LoVo (cell line): ENCODE measurements at regions not wholly inside any gene's neighbourhood (a gene's known extent, or its start where the extent isn't known, plus 50 kb on each side); places are given as distances from the start of the nearest gene placed in this dataset.
"Not testable (repeated sequence)": the region's sequence is repeated elsewhere in the genome, so short reads cannot be mapped to it uniquely, and the experiment has no call there.

Experiments used
- DNase-seq: peaks from one replicate; pipeline ENCODE4 v3.0.0-alpha.2; 2016; ENCODE audit warnings: low spot score

DNA sequence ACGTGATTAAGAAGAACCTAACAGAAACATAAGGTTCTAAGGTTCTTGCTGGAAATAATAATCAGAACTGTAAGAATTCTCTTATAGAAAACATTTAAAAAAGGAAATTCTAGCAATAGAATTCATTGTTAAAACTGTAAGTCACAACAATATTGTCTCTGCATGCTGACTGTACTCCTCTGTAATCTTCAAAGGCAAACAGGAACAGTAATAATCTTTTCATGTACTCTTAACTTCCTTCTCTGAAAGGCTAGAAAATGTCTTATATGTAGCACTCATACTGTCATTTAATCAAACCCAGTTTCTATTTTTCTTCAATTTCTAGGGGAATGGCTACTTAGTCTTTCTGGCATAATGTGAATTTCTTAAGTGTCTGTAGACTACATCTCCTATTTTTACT is 103.5 kb upstream of the AGAP9 start:
- not testable (repeated sequence) for DNase-seq

DNA sequence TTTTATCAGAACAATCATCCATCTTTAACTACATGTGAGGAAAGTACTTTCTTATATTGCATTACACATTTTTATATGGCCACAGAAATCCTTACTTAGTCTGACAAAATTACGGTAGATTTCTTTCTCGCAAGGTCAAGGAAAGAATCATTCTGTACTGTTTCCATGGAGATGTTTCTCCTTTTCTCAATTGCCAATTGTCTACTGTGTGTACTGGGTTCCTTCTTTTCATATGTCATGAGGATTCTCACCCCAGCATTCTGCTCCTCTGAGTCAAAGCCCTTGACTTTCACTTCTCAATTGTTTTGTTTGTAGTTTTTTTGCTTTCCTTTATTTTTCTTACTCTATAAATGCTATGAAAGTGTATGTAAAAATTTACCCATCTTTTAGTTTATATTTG is 99.3 kb upstream of the AGAP9 start:
- DNase-seq = not testable (repeated sequence)

DNA sequence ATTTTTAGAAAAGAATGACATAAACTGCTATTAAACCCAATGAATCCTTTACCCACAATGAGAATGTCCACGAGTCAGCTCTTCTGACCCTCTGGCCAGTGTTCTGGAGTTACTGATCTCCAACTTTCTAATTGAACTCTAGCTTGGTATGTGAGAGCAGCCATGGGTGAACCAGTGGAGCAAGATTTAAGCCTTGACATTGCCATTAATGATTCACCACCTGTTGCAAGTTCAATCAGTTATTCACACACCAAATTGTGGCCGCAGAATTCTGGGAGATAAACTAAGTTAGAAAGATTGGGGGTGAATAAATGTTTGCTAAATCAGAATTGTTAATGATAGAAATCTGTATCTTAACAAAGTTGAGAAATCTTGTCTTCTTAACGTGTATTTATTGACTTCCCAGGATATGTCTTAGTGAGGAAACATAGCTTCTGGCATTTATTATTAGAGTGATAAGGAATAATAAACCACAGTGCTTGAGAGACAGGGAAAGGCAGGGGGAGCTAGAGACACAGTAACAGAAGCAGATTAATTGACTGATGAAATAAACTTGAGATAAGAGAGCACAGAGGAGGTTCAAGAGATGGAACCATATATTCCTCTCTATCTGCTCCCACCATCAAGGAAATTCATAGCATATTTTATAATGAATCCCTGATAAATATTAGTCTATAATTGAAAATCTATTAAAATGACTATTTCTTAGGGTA is 96.0 kb upstream of the AGAP9 start:
- DNase-seq = not testable (repeated sequence)

DNA sequence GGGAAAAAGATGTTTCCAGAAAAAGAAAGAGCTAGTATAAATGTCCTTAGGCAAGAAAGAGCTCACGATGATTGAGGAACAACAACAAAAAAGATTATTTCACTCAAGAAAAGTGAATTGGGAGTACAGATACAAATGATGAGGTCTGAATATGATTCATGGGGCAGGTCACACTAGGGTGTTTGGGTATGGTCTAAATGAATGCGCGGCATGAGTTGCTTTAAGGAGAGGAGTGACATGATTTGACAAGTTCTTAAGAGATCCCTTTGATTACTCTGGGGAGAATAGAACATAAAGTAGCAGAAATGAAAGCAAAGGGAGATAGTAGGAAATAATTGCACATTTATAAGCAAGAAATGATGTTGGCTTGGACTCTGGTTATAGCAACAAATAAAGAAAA is 85.9 kb upstream of the AGAP9 start:
- not testable (repeated sequence) for DNase-seq

DNA sequence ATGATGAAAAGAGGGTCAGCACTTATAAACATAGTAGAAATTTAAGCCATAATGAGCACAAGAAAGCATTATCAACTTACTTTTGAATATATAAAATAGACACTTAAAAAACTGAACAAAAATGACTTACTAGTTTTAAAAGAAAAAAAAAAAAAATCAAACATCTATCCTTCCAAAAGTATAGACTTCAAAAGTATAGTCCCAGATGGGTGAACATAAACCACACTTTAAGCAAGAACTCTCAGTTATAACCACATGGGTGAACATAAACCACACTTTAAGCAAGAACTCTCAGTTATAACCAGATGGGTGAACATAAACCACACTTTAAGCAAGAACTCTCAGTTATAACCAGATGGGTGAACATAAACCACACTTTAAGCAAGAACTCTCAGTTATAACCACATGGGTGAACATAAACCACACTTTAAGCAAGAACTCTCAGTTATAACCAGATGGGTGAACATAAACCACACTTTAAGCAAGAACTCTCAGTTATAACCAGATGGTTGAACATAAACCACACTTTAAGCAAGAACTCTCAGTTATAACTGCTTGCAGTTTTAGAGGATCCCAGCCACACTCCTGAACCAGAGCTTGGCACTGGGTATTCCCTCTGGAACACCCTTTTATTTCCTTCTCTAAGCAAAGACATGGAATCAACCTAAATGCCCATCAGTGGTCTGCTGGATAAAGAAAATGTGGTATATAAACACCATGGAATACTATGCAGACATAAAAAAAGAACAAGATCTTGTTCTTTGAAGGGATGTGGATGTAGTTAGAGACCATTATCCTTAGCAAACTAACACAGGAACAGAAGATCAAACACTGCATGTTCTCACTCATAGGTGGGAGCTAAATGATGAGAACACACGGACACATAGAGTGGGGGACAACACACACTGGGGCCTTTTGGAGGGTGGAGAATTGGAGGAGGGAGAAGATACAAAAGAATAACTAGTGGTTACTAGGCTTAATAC is 82.6 kb upstream of the AGAP9 start:
- not testable (repeated sequence) for DNase-seq

DNA sequence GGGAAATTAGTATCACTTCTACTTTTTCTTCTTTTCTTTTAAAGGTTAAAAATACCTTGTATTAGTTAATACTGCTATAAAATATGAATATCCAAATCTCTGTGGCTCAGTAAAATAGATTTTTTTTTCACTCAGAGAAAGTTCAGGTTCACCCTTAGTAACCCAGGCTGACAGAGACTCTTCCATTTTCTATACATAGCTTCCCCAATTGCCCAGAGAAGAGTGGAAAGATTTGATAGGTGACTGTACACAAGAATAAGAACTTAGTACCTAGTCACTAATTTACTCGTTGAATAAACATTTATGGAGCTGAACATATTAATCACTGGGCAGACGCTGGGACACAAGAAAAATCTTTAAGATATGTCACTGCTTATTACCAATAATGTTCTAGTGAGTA is 77.2 kb upstream of the AGAP9 start:
- not testable (repeated sequence) for DNase-seq

DNA sequence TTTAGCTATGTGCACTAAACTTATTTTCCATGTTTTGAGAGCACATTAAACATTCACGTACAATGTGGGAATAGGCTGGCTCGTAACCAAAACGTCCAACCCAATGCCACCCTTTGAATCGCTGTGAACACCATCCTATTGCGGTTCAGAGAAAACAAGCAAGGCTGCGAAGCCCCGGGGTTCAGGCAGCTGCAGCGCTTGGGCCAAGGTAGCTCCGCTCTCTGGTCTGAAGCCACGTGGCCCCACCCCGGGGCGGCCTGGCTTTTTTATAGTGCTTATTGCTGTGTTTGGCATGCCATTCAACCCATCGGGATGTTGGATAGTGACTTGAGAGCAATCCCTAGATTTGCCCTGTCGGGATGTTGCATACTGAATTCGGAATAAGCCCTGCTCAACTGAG is 76.7 kb upstream of the AGAP9 start:
- not testable (repeated sequence) for DNase-seq

DNA sequence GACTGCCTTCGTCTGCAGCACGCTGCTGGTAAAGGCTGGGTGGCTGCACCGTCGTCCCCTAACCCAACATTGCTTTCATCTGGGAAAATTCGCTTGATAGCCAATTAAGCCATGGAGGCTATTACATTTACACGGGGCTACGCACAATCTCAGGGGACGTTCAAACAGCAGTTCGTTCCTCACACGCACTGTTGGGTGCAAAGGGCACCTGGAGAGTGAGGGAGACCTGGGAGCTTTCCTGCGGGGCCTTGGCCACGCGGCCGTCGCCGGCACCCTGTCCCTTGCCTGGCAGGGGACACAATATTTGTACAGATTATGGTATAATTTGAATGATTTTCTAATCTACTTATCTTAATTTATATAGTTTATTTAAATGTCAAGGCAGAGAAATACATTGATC is 76.2 kb upstream of the AGAP9 start:
- not testable (repeated sequence) for DNase-seq

DNA sequence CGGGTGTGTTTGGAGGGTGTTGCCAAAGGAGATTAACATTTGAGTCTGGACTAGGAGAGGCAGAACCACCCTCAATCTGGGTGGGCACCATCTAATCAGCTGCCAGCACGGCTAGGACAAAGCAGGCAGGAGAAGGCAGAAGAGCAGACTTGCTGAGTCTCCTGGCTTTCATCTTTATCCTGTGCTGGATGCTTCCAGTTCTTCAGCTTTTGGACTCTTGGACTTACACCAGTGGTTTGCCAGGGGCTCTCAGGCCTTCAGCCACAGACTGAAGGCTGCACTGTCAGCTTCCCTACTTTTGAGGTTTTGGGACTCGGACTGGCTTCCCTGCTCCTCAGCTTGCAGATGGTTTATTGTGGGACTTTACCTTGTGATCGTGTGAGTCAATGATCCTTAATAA is 70.4 kb upstream of the AGAP9 start:
- DNase-seq = not testable (repeated sequence)

DNA sequence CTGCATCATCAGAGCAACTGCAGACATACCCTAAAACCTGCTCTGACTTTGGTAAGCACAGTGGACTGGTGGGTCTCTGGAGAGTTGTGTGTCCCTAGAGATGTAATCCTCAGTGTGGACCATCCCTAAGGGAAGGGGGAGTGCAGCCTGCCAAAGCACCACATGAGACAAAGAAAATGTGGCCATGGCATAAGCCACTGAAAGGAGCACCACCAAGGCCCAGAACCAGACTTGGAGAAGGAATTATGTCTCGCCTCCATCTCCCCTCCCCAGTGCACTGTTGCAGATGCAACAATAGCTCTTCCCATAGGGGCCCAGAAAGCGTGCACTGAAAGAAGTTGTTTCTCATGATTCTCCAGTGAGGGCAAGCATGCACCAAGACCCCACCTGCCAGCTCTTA is 69.7 kb upstream of the AGAP9 start:
- DNase-seq = not testable (repeated sequence)

DNA sequence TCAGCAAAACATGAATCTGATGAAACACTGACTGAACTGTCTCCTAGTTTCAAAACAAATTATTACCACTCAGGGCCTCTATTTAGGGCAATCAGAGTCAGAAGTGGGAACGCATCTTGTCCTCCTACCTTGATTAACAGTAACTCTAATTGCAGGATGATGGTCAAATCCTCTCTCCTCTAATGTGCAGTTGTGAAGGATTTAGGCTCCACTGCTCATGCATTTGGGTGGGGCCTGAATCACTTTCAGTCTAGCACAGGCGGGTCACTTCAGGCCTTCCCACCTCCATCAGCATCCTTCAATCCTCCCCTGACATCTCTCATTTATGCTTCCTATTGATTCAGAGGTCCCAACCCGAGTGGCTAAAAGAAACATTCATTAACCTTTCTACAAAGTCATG is 67.5 kb upstream of the AGAP9 start:
- DNase-seq = not testable (repeated sequence)

DNA sequence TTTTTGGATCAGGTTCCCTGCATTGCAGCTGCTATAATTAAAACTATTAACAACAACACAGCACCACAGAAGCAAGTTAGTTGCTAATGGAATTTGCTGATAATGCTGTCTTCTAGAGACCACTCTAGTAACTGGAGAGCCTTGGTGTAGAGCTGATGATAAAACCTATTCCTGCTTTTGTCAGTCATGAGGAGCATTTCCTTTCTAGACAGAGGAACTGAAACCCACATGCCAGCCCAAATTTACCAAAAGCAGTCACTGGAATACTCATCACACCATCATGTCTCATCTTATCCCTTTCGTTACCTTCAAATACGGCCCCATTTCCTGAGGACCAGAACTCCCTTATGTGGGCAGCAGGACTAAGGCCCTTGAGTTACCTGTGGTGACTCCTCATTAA is 67.1 kb upstream of the AGAP9 start:
- not testable (repeated sequence) for DNase-seq

DNA sequence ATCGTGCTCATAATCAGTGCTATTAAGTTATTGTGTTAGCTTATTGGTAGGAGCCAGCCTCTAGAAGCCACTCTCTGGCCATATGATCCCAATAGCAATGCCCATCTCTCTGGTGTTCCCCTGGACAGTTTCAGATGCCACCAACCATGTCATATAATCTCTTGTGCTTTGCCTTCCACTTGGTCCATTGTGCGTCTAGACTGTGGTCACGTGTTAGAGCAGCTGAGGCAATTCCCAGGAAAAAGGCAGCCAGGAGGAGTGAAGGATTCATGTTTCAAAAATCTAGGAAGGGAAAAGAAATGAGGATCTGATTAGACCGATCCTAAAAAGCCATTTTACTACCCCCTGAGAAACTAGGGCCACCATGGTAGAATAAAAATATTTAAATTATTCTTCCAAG is 58.6 kb upstream of the AGAP9 start:
- not testable (repeated sequence) for DNase-seq

DNA sequence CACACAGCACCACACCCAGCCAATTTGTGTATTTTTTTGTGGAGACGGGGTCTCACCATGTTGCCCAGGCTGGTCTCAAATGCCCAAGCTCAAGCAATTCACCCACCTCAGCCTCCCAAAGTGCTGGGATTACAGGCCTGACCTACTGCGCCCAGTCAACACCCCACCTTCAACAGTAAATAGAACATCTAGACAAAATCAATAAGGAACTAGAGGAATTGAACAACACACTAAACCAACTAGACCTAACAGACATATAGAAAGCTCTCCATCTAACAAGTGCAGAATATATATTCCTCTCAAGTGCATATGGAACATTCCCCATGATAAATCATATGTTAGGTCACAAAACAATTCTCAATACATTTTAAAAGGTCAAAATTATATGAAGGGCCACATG is 56.6 kb upstream of the AGAP9 start:
- DNase-seq = not testable (repeated sequence)

DNA sequence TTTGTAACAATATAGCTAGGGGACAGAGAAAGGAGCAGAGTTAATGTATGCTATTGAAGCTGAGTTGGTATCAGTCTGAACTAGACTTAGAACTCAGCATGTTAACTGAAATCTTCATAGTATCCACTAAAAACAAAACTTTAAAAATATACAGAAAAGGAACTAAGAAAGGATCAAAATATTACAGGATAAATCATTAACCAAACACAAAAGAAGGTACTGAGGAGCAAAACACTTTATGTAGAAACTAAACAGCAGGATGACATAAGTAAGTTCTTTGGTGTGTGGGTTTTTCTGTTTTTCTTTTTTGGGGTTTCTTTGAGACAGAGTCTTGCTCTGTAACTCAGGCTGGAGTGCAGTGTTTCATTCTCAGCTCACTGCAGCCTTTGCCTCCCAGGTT is 55.1 kb upstream of the AGAP9 start:
- not testable (repeated sequence) for DNase-seq
